DND-41 (cell line): ENCODE measurements at regions not wholly inside any gene's neighbourhood (a gene's known extent, or its start where the extent isn't known, plus 50 kb on each side); places are given as distances from the start of the nearest gene placed in this dataset.

Experiments
- ATAC-seq: fragments of 200-7000 bp; cut with Tn5 transposase; 3 replicates; pipeline ENCODE4 v1.9.1; 2021; ENCODE audit warnings: low read depth; ENCODE audit not compliant: insufficient read depth
- DNase-seq: peaks from one replicate; pipeline ENCODE4 v3.0.0-alpha.2; 2020
- H2AFZ ChIP-seq: 2 replicates; pipeline ENCODE4 v1.6.0; 2012; ENCODE audit warnings: low read depth, low read length
- H3K27ac ChIP-seq: 2 replicates; pipeline ENCODE4 v1.5.1; 2012; ENCODE audit warnings: low read length, inconsistent platforms
- H3K27me3 ChIP-seq: fragments of 200-600 bp; sonication (generic); 2 replicates; pipeline ENCODE4 v1.6.0; 2012; ENCODE audit warnings: low read length, mild to moderate bottlenecking, inconsistent platforms; ENCODE audit not compliant: insufficient read depth, poor library complexity
- H3K36me3 ChIP-seq: 2 replicates; pipeline ENCODE4 v1.5.1; 2012; ENCODE audit warnings: low read length, inconsistent platforms; ENCODE audit not compliant: insufficient read depth
- H3K4me1 ChIP-seq: 2 replicates; pipeline ENCODE4 v1.5.1; 2012; ENCODE audit warnings: mild to moderate bottlenecking, low read length; ENCODE audit not compliant: insufficient read depth
- H3K4me2 ChIP-seq: 2 replicates; pipeline ENCODE4 v1.6.0; 2012; ENCODE audit warnings: mild to moderate bottlenecking, moderate library complexity, low read length, inconsistent platforms; ENCODE audit not compliant: insufficient read depth
- H3K4me3 ChIP-seq, 2 experiments: fragments of 200-600 bp in 1 of 2; shearing (Covaris generic) in 1 of 2; 2 replicates each; pipeline ENCODE4 v1.5.1; 2012 to 2016; ENCODE audit warnings: inconsistent platforms in 2 of 2, low read length in 2 of 2, mild to moderate bottlenecking in 2 of 2, low read depth in 1 of 2, moderate library complexity in 1 of 2
- H3K79me2 ChIP-seq: 2 replicates; pipeline ENCODE4 v1.6.0; 2012; ENCODE audit warnings: low read length, inconsistent platforms; ENCODE audit not compliant: insufficient read depth
- H3K9ac ChIP-seq: 2 replicates; pipeline ENCODE4 v1.6.0; 2012; ENCODE audit warnings: low read depth, mild to moderate bottlenecking, inconsistent platforms, low read length, moderate library complexity
- H3K9me3 ChIP-seq: 2 replicates; pipeline ENCODE4 v1.5.1; 2012; ENCODE audit warnings: low read length, moderate library complexity, mild to moderate bottlenecking, inconsistent platforms; ENCODE audit not compliant: insufficient read depth, severe bottlenecking
- H4K20me1 ChIP-seq: 2 replicates; pipeline ENCODE4 v1.6.0; 2012; ENCODE audit warnings: low read length; ENCODE audit not compliant: insufficient read depth
- CTCF ChIP-seq: IDR thresholded peaks from 2 replicates; pipeline ENCODE4 v1.5.1; 2012; ENCODE audit warnings: borderline replicate concordance, low read length, moderate library complexity, mild to moderate bottlenecking; ENCODE audit not compliant: poor library complexity, severe bottlenecking; ENCODE audit errors: extremely low read depth
- EZH2 ChIP-seq: IDR thresholded peaks from 3 replicates; pipeline ENCODE4 v1.6.1; 2012; ENCODE audit warnings: borderline replicate concordance, low read depth, mild to moderate bottlenecking, moderate library complexity, low read length, inconsistent platforms; ENCODE audit not compliant: severe bottlenecking

- H2AFZ ChIP-seq = no peak overlapping the region
- no peaks in the 10 kb centered on the region for H3K9me3 ChIP-seq
- H4K20me1 ChIP-seq = no peaks in the 10 kb centered on the region
- H3K79me2 ChIP-seq = no peaks in the 10 kb centered on the region
- H3K27ac ChIP-seq = no peak overlapping the region
- no peaks in the 10 kb centered on the region for H3K4me1 ChIP-seq
- no peaks in the 10 kb centered on the region for H3K27me3 ChIP-seq
- H3K4me2 ChIP-seq = no peak overlapping the region
- DNase-seq (no peak), ATAC-seq (no peak)
- TF ChIP-seq CTCF (no peak), EZH2 (no peak)
- no peak overlapping the region for H3K9ac ChIP-seq
- no peaks in the 10 kb centered on the region for H3K36me3 ChIP-seq
- no peak overlapping the region for H3K4me3 ChIP-seq
Observed at GRCh38 chr9:108746001-108746400, 109.8 kb downstream of the ACTL7B start.

DNA sequence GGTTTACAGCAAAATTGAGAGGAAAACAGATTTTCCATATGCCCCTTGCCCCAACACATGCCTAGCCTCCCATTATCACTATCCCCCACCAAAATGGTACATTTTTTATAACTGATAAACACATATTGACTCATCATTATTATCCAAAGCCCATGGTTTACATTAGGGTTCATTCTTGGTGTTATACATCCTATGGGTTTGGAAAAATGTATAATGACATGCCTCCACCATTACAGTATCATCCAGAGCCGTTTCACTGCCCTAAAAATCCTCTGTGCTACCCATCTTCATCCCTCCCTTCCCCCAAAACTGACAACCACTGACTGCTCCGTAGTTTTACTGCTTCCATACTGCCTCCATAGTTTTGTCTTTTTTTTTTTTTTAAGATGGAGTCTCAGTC, 111.1 kb downstream of the ACTL7B start:
- DNase-seq = no peak
- Histone ChIP-seq H4K20me1 (no peaks in the 10 kb centered on the region), H3K4me3 (no peak overlapping the region), H3K36me3 (no peaks in the 10 kb centered on the region), H3K9me3 (no peaks in the 10 kb centered on the region), H3K4me2 (no peak overlapping the region), H2AFZ (no peak overlapping the region), H3K9ac (no peak overlapping the region), H3K27me3 (no peaks in the 10 kb centered on the region), H3K79me2 (no peaks in the 10 kb centered on the region), H3K4me1 (no peaks in the 10 kb centered on the region), H3K27ac (no peak overlapping the region)
- TF ChIP-seq EZH2 (no peak), CTCF (no peak)
- ATAC-seq = no peak

DNA sequence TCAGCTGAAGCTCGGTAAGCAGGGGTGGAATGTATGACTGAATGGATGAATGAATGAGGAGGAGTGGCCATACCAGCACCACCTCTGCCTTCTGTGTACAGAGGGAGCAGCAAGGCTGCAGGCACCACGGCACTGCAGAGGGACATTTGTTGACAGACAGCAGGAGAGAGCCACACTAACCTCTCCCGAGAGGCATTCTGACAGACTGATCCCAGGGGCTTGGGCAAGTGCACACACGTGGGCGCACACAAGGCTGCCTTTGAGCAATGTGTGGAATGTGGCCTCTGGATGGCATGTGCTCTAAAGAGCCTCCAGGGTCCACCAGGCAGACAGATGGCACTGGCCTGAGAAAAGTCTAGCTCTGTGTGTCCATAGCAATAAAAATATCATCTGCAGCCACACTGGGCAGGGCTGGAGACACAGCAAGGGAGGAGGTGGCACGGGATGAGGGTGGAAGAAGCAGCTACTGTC, 111.8 kb downstream of the ACTL7B start:
- H3K4me1 ChIP-seq = no peaks in the 10 kb centered on the region
- H3K79me2 ChIP-seq = no peaks in the 10 kb centered on the region
- no peak overlapping the region for H3K9ac ChIP-seq
- no peak overlapping the region for H3K4me3 ChIP-seq
- H3K9me3 ChIP-seq = no peaks in the 10 kb centered on the region
- DNase-seq = no peak
- no peak overlapping the region for H3K27ac ChIP-seq
- ATAC-seq = no peak
- H2AFZ ChIP-seq = no peak overlapping the region
- H3K36me3 ChIP-seq = no peaks in the 10 kb centered on the region
- H3K4me2 ChIP-seq = no peak overlapping the region
- TF ChIP-seq EZH2 (no peak), CTCF (no peak)
- no peaks in the 10 kb centered on the region for H4K20me1 ChIP-seq
- no peaks in the 10 kb centered on the region for H3K27me3 ChIP-seq

GRCh38 chr9:108743416-108743815, 112.4 kb downstream of the ACTL7B start:
- no peak for TF ChIP-seq EZH2
- TF ChIP-seq CTCF = no peak
- no peak overlapping the region for H2AFZ ChIP-seq

More at GRCh38 chr9:108743416-108743815, 112.4 kb downstream of the ACTL7B start:
- DNase-seq (no peak), ATAC-seq (no peak)
- H3K27me3 ChIP-seq = no peaks in the 10 kb centered on the region
- H3K9ac ChIP-seq = no peak overlapping the region
- no peaks in the 10 kb centered on the region for H3K36me3 ChIP-seq
- no peaks in the 10 kb centered on the region for H4K20me1 ChIP-seq
- no peak overlapping the region for H3K27ac ChIP-seq
- no peak overlapping the region for H3K4me2 ChIP-seq
- no peaks in the 10 kb centered on the region for H3K4me1 ChIP-seq
- no peak overlapping the region for H3K4me3 ChIP-seq
- no peaks in the 10 kb centered on the region for H3K9me3 ChIP-seq
- no peaks in the 10 kb centered on the region for H3K79me2 ChIP-seq
